WTC11 (cell line): ENCODE measurements at regions not wholly inside any gene's neighbourhood (a gene's known extent, or its start where the extent isn't known, plus 50 kb on each side); places are given as distances from the start of the nearest gene placed in this dataset.

Experiments
- ATAC-seq: fragments of 200-7000 bp; cut with Tn5 transposase; 2 replicates; pipeline ENCODE4 v1.10.0; 2021; ENCODE audit warnings: mild to moderate bottlenecking, moderate library complexity
- CTCF ChIA-PET: fragments of 300-600 bp; sonication (Branson Sonifier 250); formaldehyde crosslinking; loops from one replicate; lab custom pipeline; 2021; ENCODE audit warnings: antibody characterized with exemption; lab: Charles Lee
- POLR2A ChIA-PET: fragments of 350-600 bp; sonication (Branson Sonifier 250); formaldehyde crosslinking; loops from one replicate; lab custom pipeline; 2021; ENCODE audit warnings: antibody characterized with exemption; lab: Charles Lee
- DNase-seq: peaks from one replicate; pipeline ENCODE4 v3.0.0; 2021; ENCODE audit warnings: low spot score
- H3K27ac Mint-ChIP-seq: 2 replicates; pipeline ENCODE4 v1.8.0; 2021; ENCODE audit warnings: mixed read lengths
- H3K27me3 Mint-ChIP-seq: 2 replicates; pipeline ENCODE4 v1.8.0; 2021; ENCODE audit warnings: low read depth, mild to moderate bottlenecking, moderate library complexity, mixed read lengths
- H3K36me3 Mint-ChIP-seq: 2 replicates; pipeline ENCODE4 v1.8.0; 2021; ENCODE audit warnings: mixed read lengths
- H3K4me1 Mint-ChIP-seq: 2 replicates; pipeline ENCODE4 v1.8.0; 2022; ENCODE audit warnings: mixed read lengths
- H3K4me3 Mint-ChIP-seq: 2 replicates; pipeline ENCODE4 v1.8.0; 2021; ENCODE audit warnings: mild to moderate bottlenecking, moderate library complexity, mixed read lengths
- H3K9me3 Mint-ChIP-seq: 2 replicates; pipeline ENCODE4 v1.8.0; 2021; ENCODE audit warnings: mixed read lengths
- CREM ChIP-seq: sonication (generic); formaldehyde crosslinking; IDR thresholded peaks from 2 replicates; pipeline ENCODE4 v1.8.1; 2022; ENCODE audit warnings: mild to moderate bottlenecking, missing genetic modification reagents, moderate library complexity
- ELF4 ChIP-seq: sonication (generic); formaldehyde crosslinking; IDR thresholded peaks from 2 replicates; pipeline ENCODE4 v1.8.1; 2022; ENCODE audit warnings: low read depth, mild to moderate bottlenecking, moderate library complexity, missing genetic modification reagents
- ESRRA ChIP-seq: sonication (generic); formaldehyde crosslinking; IDR thresholded peaks from 2 replicates; pipeline ENCODE4 v1.8.1; 2022; ENCODE audit warnings: mild to moderate bottlenecking, missing genetic modification reagents, borderline replicate concordance
- HMGA2 ChIP-seq: fragments of 250-450 bp; sonication (Bioruptor Pico); IDR thresholded peaks from 2 replicates; pipeline ENCODE4 v1.4.0; 2021; ENCODE audit warnings: mild to moderate bottlenecking, moderate library complexity
- IRF2 ChIP-seq: sonication (generic); formaldehyde crosslinking; IDR thresholded peaks from 2 replicates; pipeline ENCODE4 v1.8.0; 2022; ENCODE audit warnings: low read depth, missing genetic modification reagents, borderline replicate concordance
- NFATC4 ChIP-seq: fragments of 250-450 bp; sonication (Bioruptor Pico); IDR thresholded peaks from 2 replicates; pipeline ENCODE4 v1.9.0; 2021; ENCODE audit warnings: mild to moderate bottlenecking
- NFYB ChIP-seq: sonication (generic); formaldehyde crosslinking; conservative IDR thresholded peaks from 2 replicates; pipeline ENCODE4 v1.8.0; 2022; ENCODE audit warnings: low read depth, missing genetic modification reagents
- NR1H2 ChIP-seq: sonication (generic); formaldehyde crosslinking; IDR thresholded peaks from 2 replicates; pipeline ENCODE4 v1.9.0; 2021; ENCODE audit warnings: mild to moderate bottlenecking, moderate library complexity, missing genetic modification reagents
- SMAD3 ChIP-seq: sonication (generic); formaldehyde crosslinking; IDR thresholded peaks from 2 replicates; pipeline ENCODE4 v1.8.0; 2022; ENCODE audit warnings: missing genetic modification reagents, mild to moderate bottlenecking, borderline replicate concordance
- STAT6 ChIP-seq: sonication (generic); formaldehyde crosslinking; conservative IDR thresholded peaks from 2 replicates; pipeline ENCODE4 v1.8.1; 2023; ENCODE audit warnings: mild to moderate bottlenecking, low read depth, missing genetic modification reagents, moderate library complexity
- ZNF512 ChIP-seq: sonication (generic); formaldehyde crosslinking; IDR thresholded peaks from 2 replicates; pipeline ENCODE4 v1.8.1; 2022; ENCODE audit warnings: missing genetic modification reagents, borderline replicate concordance
- TF ChIP-seq, protein P1 (sequence below): sonication (generic); formaldehyde crosslinking; IDR thresholded peaks from 2 replicates; pipeline ENCODE4 v1.8.1; 2023; ENCODE audit warnings: mild to moderate bottlenecking, missing genetic modification reagents
- TF ChIP-seq, protein P2 (sequence below): fragments of 250-450 bp; sonication (Bioruptor Pico); IDR thresholded peaks from 2 replicates; pipeline ENCODE4 v1.9.0; 2021; ENCODE audit warnings: mild to moderate bottlenecking, borderline replicate concordance

DNA sequence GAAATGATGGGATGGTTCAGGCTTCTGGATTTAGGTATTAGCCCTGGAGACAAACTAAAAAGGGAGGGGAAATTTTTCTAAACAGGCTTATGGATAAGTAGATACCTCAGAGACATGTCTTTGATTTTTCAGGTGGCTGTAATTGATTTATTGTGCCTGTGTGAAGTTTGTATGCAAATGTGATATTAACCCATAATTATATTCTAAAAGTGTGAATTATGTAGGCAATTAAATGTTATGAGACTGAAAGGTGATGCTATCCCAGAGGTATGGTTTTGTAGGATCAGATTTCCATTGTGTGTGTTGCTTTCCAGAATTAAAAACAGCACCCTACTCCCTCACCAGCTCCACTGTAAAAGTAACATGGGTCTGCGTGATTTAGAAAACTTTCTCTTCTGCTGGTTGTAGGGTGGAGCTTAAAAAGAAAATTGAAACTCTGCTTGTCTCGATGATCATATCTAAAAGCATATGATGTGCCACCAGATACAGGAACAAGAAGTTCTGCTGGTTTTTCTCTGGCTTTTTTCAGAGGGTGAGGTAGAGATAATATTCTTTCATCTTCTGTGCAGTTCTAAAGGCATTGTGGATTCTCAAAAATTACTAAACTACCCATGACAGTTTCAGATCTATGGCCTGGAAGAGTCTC is 71.8 kb upstream of the TAF11L2 start:
- Mint-ChIP-seq H3K27me3 (no peaks in the 10 kb centered on the region), H3K4me3 (no peak overlapping the region), H3K36me3 (no peaks in the 10 kb centered on the region), H3K9me3 (peaks cover 6% of the 10 kb centered on the region; the same call in 1 of the 2 replicates), H3K4me1 (peaks cover 28% of the 10 kb centered on the region), H3K27ac (no peak overlapping the region)
- DNase-seq (no peak), ATAC-seq (no peak)
- ChIA-PET POLR2A (no interaction called here), CTCF (interaction anchor here (0.7 kb wide), 1 partner anchor 318 kb away, joined by 4 read pairs; no protein-coding TSS in a partner anchor)
- TF ChIP-seq ELF4 (no peak), NFATC4 (CRISPR knock-in tag) (no peak), ZNF512 (CRISPR knock-in tag) (no peak)

- TF ChIP-seq STAT6 (CRISPR knock-in tag) (no peak), HMGA2 (no peak), NR1H2 (CRISPR knock-in tag) (no peak), ESRRA (CRISPR knock-in tag) (no peak), NFYB (CRISPR knock-in tag) (no peak)
- TF ChIP-seq, protein P1, sequence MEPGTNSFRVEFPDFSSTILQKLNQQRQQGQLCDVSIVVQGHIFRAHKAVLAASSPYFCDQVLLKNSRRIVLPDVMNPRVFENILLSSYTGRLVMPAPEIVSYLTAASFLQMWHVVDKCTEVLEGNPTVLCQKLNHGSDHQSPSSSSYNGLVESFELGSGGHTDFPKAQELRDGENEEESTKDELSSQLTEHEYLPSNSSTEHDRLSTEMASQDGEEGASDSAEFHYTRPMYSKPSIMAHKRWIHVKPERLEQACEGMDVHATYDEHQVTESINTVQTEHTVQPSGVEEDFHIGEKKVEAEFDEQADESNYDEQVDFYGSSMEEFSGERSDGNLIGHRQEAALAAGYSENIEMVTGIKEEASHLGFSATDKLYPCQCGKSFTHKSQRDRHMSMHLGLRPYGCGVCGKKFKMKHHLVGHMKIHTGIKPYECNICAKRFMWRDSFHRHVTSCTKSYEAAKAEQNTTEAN (CRISPR knock-in tag): no peak
- TF ChIP-seq, all 79 proteins: peak for 0
- ChIA-PET POLR2A (no interaction called here), CTCF (interaction anchor here (1.1 kb wide), 1 partner anchor 212 kb away, joined by 3 read pairs; no protein-coding TSS in a partner anchor)
- Mint-ChIP-seq H3K4me1 (peaks cover 35% of the 10 kb centered on the region), H3K27ac (peak overlapping the region; percentile 1; the same call in 1 of the 2 replicates), H3K9me3 (no peaks in the 10 kb centered on the region), H3K4me3 (no peak overlapping the region), H3K27me3 (no peaks in the 10 kb centered on the region), H3K36me3 (no peaks in the 10 kb centered on the region)
- no peak for ATAC-seq
- no peak for DNase-seq
These were observed 69.7 kb upstream of the TAF11L2 start for GRCh38 chr5:17428176-17428800.

DNA sequence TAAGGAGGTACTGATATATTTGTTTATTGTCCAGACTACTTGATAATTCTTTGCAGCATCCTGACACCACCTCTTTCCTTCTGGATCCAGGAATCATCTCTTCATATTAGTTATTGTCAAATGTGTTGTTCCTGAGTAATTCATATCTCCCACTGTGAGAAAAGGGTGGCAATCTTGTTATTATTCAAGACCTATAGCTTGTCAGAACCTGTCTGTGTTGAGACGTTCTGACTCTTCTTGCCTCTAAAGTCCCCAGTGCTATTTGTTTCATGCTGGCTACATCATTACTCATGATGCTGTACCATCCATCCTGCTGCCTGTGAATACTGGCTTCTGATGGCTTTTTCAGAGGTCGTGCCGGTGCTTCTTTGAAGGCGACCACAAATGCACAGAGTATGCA is 68.7 kb upstream of the TAF11L2 start:
- ATAC-seq: no peak
- H3K4me1 Mint-ChIP-seq: peaks cover 38% of the 10 kb centered on the region
- TF ChIP-seq, protein P2, sequence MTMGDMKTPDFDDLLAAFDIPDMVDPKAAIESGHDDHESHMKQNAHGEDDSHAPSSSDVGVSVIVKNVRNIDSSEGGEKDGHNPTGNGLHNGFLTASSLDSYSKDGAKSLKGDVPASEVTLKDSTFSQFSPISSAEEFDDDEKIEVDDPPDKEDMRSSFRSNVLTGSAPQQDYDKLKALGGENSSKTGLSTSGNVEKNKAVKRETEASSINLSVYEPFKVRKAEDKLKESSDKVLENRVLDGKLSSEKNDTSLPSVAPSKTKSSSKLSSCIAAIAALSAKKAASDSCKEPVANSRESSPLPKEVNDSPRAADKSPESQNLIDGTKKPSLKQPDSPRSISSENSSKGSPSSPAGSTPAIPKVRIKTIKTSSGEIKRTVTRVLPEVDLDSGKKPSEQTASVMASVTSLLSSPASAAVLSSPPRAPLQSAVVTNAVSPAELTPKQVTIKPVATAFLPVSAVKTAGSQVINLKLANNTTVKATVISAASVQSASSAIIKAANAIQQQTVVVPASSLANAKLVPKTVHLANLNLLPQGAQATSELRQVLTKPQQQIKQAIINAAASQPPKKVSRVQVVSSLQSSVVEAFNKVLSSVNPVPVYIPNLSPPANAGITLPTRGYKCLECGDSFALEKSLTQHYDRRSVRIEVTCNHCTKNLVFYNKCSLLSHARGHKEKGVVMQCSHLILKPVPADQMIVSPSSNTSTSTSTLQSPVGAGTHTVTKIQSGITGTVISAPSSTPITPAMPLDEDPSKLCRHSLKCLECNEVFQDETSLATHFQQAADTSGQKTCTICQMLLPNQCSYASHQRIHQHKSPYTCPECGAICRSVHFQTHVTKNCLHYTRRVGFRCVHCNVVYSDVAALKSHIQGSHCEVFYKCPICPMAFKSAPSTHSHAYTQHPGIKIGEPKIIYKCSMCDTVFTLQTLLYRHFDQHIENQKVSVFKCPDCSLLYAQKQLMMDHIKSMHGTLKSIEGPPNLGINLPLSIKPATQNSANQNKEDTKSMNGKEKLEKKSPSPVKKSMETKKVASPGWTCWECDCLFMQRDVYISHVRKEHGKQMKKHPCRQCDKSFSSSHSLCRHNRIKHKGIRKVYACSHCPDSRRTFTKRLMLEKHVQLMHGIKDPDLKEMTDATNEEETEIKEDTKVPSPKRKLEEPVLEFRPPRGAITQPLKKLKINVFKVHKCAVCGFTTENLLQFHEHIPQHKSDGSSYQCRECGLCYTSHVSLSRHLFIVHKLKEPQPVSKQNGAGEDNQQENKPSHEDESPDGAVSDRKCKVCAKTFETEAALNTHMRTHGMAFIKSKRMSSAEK (CRISPR knock-in tag): no peak
- TF ChIP-seq CREM (CRISPR knock-in tag): no peak
- TF ChIP-seq SMAD3 (CRISPR knock-in tag): no peak
- TF ChIP-seq IRF2: no peak
- no peak for TF ChIP-seq ELF4
- no peaks in the 10 kb centered on the region for H3K9me3 Mint-ChIP-seq
- ChIA-PET CTCF (no interaction called here), POLR2A (no interaction called here)
- H3K27me3 Mint-ChIP-seq: no peaks in the 10 kb centered on the region
- no peak overlapping the region for H3K4me3 Mint-ChIP-seq
- H3K27ac Mint-ChIP-seq: no peak overlapping the region
- DNase-seq: no peak
- no peaks in the 10 kb centered on the region for H3K36me3 Mint-ChIP-seq
